SH-SY5Y (cell line): ENCODE measurements at regions not wholly inside any gene's neighbourhood (a gene's known extent, or its start where the extent isn't known, plus 50 kb on each side); places are given as distances from the start of the nearest gene placed in this dataset.

Experiments used
- GATA2 ChIP-seq: IDR thresholded peaks from 2 replicates; pipeline ENCODE4 v1.6.1; 2011; ENCODE audit warnings: mild to moderate bottlenecking, low read depth, low read length
- GATA3 ChIP-seq: IDR thresholded peaks from 2 replicates; pipeline ENCODE4 v1.6.1; 2011; ENCODE audit warnings: low read depth, mild to moderate bottlenecking, low read length, moderate library complexity

DNA sequence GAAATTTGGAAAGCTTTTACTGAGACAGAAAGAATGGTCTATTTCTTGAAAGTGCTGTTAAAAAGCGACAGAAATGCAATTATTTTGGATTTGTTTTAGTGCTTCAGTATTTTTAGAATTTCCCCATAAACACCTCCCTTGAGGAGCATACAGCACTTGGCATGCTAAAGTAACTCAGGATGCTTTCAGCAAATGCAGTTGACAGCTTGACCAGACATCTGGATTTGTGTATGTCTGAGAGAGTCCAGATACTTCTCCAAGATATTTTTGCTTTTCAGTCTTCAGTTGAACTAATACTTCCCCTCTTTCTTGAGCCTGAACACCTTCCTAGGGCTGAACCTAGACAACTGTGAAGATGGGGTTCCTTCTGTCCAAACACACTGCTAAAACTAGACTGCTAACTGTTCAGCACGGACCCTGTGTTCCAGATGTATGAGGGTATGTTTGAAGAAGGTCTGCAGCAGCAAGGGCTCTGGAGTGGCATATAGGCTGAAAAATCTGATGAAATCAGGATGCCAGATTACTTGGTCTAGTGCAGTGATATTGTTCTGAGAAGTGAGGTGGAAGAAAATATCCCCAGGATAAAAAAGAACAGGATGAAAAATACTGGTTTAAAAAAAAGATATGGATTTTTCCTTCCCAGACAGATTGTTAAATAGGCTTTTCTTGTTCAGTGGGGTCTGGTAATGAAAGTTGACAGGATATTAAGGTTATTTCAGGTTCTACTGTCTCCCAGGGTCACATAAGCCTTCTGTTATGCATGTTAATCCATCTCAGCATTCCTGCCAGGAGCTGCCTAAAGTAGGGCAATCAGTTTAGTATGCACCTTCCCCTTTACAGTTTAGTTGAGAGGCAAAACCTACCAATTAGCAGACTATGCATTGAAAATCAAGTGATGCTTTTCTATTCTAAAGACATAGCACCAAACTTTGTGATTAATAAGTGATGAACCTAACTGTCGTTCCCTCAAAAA, 516.9 kb upstream of the TBL1XR1 start:
- TF ChIP-seq GATA2 = no peak
- no peak for TF ChIP-seq GATA3
